Activated naive CD4-positive, alpha-beta T cell treated with anti-CD3 and anti-CD28 coated beads, Interleukin-2, amount 10 ng/mL, durations not matched to agents 7 days and 5 days (primary cell): ENCODE measurements at regions not wholly inside any gene's neighbourhood (a gene's known extent, or its start where the extent isn't known, plus 50 kb on each side); places are given as distances from the start of the nearest gene placed in this dataset.

Source experiments
- CTCF ChIA-PET: fragments of 350-600 bp; sonication (Branson Sonifier 250); formaldehyde crosslinking; loops from one replicate; lab custom pipeline; 2021; ENCODE audit warnings: antibody characterized with exemption; lab: Charles Lee
- DNase-seq: peaks from one replicate; pipeline ENCODE4 v3.0.0-alpha.2; 2020
- H3K27ac Mint-ChIP-seq: one replicate; pipeline ENCODE4 v1.8.0; 2021; ENCODE audit warnings: mild to moderate bottlenecking, moderate library complexity, mixed read lengths
- H3K27me3 Mint-ChIP-seq: one replicate; pipeline ENCODE4 v1.8.0; 2021; ENCODE audit warnings: mild to moderate bottlenecking, mixed read lengths
- H3K36me3 Mint-ChIP-seq: one replicate; pipeline ENCODE4 v1.8.0; 2021; ENCODE audit warnings: mixed read lengths
- H3K4me1 Mint-ChIP-seq: one replicate; pipeline ENCODE4 v1.8.0; 2021; ENCODE audit warnings: mixed read lengths
- H3K4me3 Mint-ChIP-seq: one replicate; pipeline ENCODE4 v1.8.0; 2021; ENCODE audit warnings: mild to moderate bottlenecking, moderate library complexity, mixed read lengths
- H3K9me3 Mint-ChIP-seq: one replicate; pipeline ENCODE4 v1.8.0; 2021; ENCODE audit warnings: mixed read lengths

DNA sequence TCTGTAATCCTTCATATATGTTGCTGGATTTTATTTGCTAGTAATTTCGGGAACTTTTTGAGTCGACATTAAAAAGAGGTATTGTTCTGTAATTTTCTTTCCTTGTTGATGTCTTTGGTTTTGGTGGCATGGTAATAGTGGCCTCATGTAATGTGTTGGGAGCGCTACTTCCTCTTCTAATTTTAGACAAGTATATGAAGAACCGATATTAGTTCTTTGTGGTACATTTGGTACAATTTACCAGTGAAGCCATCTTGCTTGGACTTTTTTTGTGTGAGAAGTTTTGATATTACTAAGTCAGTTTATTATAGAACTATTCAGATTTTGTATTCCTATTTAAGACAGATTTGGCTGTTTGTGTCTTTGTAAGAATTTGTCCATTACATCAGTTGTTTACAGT is 669.2 kb upstream of the AADAT start:
- CTCF ChIA-PET = no interaction called here
- no peak for DNase-seq
- Mint-ChIP-seq H3K27ac (no peak overlapping the region), H3K27me3 (no peaks in the 10 kb centered on the region), H3K9me3 (peaks cover 9% of the 10 kb centered on the region), H3K4me3 (no peak overlapping the region), H3K4me1 (no peaks in the 10 kb centered on the region), H3K36me3 (no peaks in the 10 kb centered on the region)

DNA sequence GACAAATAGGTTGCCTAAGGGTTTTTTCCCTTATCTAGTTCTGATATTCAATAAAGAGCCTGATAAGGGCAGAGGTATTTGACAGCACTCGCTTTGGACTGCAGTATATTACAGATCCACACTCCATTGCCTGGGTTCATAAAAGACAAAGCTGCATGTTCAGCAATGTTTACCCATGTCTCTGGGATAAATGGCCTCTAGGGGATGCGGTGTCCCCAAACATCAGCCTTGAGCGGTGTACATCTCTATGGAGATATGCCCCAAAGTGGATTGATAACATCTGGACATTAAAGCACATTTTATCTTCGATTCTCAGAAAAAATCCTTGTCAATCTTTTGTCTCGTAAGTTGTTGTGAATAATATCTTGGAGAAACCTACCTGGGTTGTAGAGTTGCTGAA is 660.8 kb upstream of the AADAT start:
- Mint-ChIP-seq H3K36me3 (no peaks in the 10 kb centered on the region), H3K27ac (no peak overlapping the region), H3K4me3 (no peak overlapping the region), H3K4me1 (no peaks in the 10 kb centered on the region), H3K9me3 (peaks cover 12% of the 10 kb centered on the region), H3K27me3 (no peaks in the 10 kb centered on the region)
- DNase-seq = no peak
- CTCF ChIA-PET = no interaction called here

DNA sequence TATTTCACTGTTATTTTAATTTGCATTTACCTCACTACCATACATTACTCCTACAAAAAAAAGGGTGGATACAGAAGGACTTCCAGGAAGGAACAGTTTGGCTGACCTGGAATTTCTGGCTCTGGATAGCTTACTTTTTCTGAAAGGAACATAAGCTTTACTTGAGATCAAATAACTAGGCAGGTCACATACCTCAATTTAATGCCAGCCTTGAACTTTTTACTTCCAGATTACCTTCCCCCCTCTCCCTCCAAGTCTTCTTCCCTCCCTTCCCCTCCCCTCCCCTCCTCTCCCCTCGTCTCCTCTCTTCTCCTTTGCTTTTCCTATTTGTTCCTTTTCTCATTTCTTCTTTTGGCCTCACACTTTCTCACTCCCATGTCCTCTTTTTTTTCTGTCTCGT is 659.2 kb upstream of the AADAT start:
- no peaks in the 10 kb centered on the region for H3K27me3 Mint-ChIP-seq
- no peak for DNase-seq
- no peak overlapping the region for H3K4me3 Mint-ChIP-seq
- H3K4me1 Mint-ChIP-seq = no peaks in the 10 kb centered on the region
- CTCF ChIA-PET = no interaction called here
- H3K9me3 Mint-ChIP-seq = peaks cover 8% of the 10 kb centered on the region
- H3K27ac Mint-ChIP-seq = no peak overlapping the region
- no peaks in the 10 kb centered on the region for H3K36me3 Mint-ChIP-seq

DNA sequence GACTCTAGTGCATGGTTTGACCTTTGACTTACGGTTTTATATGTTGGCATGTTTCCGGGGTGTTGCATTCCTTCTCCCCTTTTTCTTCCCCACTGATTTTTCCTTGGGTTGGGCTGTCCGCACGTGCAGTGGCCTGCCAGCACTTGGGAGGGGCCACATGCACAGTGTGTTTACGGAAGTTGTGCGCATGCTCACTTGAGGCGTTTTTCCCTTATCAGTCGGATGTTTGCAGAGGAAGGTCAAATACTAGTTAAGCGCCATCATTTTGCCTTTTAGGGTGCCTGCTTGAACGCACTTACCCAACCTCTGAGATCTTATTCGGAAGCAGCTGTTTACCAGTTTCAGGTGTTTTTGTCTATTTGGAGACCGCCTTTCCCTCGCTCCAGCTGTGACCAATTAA is 653.9 kb upstream of the AADAT start:
- CTCF ChIA-PET = interaction anchor here (0.9 kb wide), 1 partner anchor 9 kb away, joined by 3 read pairs; no protein-coding TSS in a partner anchor
- Mint-ChIP-seq H3K27ac (no peak overlapping the region), H3K4me1 (no peaks in the 10 kb centered on the region), H3K27me3 (no peaks in the 10 kb centered on the region), H3K4me3 (no peak overlapping the region), H3K9me3 (peaks cover 8% of the 10 kb centered on the region), H3K36me3 (no peaks in the 10 kb centered on the region)
- no peak for DNase-seq

DNA sequence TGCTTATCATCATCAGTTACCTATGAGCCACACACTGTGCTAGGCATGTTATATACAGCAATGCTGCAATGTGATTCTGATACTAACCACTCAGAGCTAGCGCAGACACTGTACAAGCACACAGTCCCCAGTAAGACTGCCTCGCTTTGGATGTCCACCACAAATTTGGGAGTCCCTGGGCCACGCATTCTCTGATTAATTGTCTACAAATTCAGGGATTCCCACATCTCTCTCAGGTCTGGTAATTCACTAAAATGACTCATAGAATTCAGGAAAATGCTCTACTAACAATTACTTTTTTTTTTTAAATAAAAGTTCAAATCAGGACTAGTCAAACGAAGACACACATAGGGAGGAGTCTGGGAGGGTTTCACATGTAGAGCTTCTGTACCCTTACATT is 652.1 kb upstream of the AADAT start:
- H3K4me3 Mint-ChIP-seq = no peak overlapping the region
- no peak for DNase-seq
- CTCF ChIA-PET = no interaction called here
- H3K27me3 Mint-ChIP-seq = no peaks in the 10 kb centered on the region
- H3K4me1 Mint-ChIP-seq = no peaks in the 10 kb centered on the region
- H3K27ac Mint-ChIP-seq = no peak overlapping the region
- peaks cover 4% of the 10 kb centered on the region for H3K9me3 Mint-ChIP-seq
- H3K36me3 Mint-ChIP-seq = no peaks in the 10 kb centered on the region

DNA sequence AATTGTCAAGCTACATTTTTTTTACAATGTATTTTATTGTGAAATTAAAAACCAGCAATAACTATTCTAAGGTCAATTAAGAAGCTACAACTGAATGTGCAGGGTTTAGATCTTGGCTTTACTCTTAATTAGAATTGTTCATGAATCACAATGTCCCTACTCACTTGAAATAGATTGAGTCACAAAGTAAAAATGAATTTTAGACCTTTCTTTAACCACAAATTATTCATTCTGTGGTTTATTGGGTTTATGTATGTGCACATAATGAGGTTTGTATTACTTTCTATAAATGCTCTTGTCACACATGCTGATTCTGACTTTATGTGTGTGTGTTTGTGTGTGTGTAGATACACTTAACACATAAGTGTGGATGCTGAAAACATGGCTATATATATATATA is 647.0 kb upstream of the AADAT start:
- CTCF ChIA-PET = no interaction called here
- Mint-ChIP-seq H3K4me1 (no peaks in the 10 kb centered on the region), H3K9me3 (no peaks in the 10 kb centered on the region), H3K36me3 (no peaks in the 10 kb centered on the region), H3K27me3 (no peaks in the 10 kb centered on the region), H3K4me3 (no peak overlapping the region), H3K27ac (no peak overlapping the region)
- no peak for DNase-seq

DNA sequence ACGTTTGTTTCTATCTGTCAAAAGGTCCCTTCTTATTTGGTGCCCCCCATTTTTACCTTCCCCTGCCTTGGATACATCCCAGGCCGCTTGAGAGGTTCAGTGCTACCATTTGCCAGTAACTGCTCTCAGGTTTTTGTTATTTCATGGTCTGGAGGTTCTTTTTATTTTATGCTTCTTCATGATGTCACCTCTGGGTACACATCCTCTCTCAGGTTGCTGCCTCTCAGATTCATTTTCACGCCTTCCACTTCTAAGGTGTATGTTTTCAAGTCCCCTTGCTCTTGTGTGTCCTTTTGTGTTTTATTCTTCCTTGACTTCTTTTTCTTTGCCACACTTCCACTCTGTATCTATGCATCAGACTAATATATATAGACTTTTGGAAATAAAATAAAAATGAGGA is 640.1 kb upstream of the AADAT start:
- Mint-ChIP-seq H3K27me3 (no peaks in the 10 kb centered on the region), H3K36me3 (no peaks in the 10 kb centered on the region), H3K4me3 (no peak overlapping the region), H3K9me3 (no peaks in the 10 kb centered on the region), H3K4me1 (no peaks in the 10 kb centered on the region), H3K27ac (no peak overlapping the region)
- CTCF ChIA-PET = no interaction called here
- no peak for DNase-seq

DNA sequence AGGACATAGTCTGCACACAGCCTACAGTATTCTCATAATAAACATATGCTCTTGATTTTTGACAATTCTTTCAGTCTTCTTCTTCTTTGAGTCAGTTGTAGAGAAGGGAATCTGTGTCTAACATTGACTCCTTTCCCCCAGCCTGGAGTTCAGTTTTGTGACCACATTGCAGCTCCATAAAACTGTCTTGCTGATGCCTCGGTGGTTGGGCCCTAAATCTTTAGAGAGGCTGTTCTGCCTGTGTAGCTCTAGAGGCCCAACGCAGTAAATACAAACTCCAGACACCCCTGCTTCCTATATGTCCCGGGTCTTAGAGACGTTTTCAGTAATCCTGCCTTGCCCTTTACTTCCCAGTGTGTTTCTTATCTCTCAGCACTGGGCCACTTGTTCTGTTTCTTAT is 639.5 kb upstream of the AADAT start:
- no peak overlapping the region for H3K27ac Mint-ChIP-seq
- no peaks in the 10 kb centered on the region for H3K27me3 Mint-ChIP-seq
- no peaks in the 10 kb centered on the region for H3K4me1 Mint-ChIP-seq
- H3K9me3 Mint-ChIP-seq = no peaks in the 10 kb centered on the region
- no peak for DNase-seq
- H3K4me3 Mint-ChIP-seq = no peak overlapping the region
- CTCF ChIA-PET = no interaction called here
- H3K36me3 Mint-ChIP-seq = no peaks in the 10 kb centered on the region

DNA sequence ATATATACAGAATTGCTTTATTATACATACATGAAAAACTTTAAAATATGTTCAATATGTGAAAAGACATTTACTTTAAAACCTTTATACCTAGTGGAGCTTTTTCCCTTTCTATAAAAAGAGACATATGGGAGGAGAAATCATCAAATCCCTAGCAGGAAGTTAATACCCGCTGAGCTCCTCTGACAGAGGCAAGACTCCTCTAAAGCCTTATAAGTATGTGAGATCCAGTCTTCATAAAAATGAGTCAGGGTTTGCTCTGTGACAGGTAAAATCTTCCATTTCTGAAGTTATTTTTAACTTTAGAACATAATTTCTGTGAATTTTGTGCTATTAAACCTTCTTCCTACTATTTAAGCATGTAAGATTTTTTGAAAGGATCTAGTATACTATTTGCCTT is 634.4 kb upstream of the AADAT start:
- no peak overlapping the region for H3K4me3 Mint-ChIP-seq
- no peaks in the 10 kb centered on the region for H3K27me3 Mint-ChIP-seq
- DNase-seq = no peak
- no peak overlapping the region for H3K27ac Mint-ChIP-seq
- H3K4me1 Mint-ChIP-seq = no peaks in the 10 kb centered on the region
- no peaks in the 10 kb centered on the region for H3K36me3 Mint-ChIP-seq
- H3K9me3 Mint-ChIP-seq = peaks cover 2% of the 10 kb centered on the region
- CTCF ChIA-PET = no interaction called here

DNA sequence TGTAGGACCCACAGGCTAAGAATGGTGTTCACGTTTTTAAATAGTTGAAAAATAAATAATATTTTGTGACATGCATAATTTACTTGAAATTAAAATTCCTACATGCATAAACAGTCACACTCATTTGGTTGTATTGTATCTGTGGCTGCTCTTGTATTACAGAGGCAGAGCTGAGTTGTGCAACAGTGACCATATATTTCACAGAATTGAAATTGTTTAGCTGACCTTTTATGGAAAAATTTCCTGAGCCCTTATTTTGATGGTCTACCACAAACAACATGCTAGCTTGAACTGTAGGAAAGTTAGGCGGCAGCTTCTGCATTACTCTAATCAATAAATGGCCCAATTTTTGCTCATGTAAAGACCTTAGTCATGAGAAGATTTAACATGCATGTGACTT is 633.4 kb upstream of the AADAT start:
- no peaks in the 10 kb centered on the region for H3K4me1 Mint-ChIP-seq
- DNase-seq = no peak
- H3K36me3 Mint-ChIP-seq = no peaks in the 10 kb centered on the region
- peaks cover 2% of the 10 kb centered on the region for H3K9me3 Mint-ChIP-seq
- no peak overlapping the region for H3K27ac Mint-ChIP-seq
- no peaks in the 10 kb centered on the region for H3K27me3 Mint-ChIP-seq
- CTCF ChIA-PET = no interaction called here
- no peak overlapping the region for H3K4me3 Mint-ChIP-seq

DNA sequence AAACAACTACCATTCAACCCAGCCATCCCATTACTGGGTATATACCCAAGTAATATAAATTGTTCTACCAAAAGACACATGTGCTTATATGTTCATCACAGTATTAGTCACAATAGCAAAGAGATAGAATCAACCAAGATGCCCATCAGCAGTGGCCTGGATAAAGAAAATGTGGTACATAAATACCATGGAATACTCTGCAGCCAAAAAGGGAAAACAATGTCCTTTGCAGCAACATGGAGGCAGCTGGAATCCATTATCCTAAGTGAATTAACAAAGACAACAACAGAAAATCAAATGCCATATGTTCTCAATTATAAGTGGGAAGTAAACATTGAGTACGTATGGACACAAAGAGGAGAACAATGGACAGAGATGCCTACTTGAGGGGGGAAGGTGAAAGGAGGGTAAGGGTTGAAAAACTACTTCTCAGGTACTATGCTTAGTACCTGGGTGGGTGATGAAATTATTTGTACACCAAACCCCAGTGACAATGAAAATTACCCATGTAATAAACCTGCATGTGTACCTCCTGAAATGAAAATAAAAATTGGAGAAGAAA is 632.1 kb upstream of the AADAT start:
- CTCF ChIA-PET = no interaction called here
- Mint-ChIP-seq H3K4me1 (no peaks in the 10 kb centered on the region), H3K4me3 (no peak overlapping the region), H3K27ac (no peak overlapping the region), H3K36me3 (no peaks in the 10 kb centered on the region), H3K9me3 (peaks cover 2% of the 10 kb centered on the region), H3K27me3 (no peaks in the 10 kb centered on the region)
- DNase-seq = no peak

DNA sequence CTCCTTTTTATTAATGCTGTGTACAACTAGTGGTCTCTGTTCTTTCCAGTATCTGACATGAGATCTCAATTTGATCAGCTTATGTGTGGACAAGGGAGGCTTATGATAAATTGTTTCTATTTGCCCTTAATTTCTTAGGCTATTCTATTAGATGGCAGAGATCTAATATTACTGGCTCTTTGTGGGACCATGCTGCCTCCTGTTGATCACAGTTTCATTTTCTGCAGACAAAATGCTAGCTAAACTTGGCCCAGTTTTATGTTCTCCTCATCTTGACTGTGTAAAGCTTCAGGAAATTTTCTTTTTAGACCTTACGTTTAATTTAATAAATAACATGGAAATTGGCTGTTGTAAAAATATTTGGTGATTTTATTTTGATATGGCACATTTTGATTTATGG is 627.1 kb upstream of the AADAT start:
- no peak overlapping the region for H3K27ac Mint-ChIP-seq
- CTCF ChIA-PET = interaction anchor here (0.6 kb wide), 1 partner anchor 13 kb away, joined by 4 read pairs; no protein-coding TSS in a partner anchor
- H3K36me3 Mint-ChIP-seq = peaks cover 1% of the 10 kb centered on the region
- H3K4me3 Mint-ChIP-seq = no peak overlapping the region
- no peaks in the 10 kb centered on the region for H3K4me1 Mint-ChIP-seq
- H3K27me3 Mint-ChIP-seq = no peaks in the 10 kb centered on the region
- no peak for DNase-seq
- peaks cover 6% of the 10 kb centered on the region for H3K9me3 Mint-ChIP-seq

DNA sequence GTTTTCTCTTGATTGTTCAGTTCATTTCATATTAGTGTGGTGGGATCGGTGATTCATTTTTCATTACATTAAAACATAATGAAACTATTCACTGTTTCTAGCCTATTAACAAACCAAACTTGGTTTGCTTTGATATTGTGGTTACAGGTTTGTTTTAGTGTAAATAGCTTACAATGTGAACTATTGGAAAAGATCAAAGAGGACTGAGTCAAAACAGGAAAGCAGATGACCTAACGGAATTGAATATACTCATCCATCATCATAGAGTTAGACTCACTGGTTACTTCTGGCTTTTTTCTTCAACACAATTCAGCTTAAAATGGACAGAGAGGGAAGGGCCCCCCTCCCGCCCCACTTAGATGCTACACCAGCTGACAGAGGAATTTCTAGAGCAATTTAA is 616.2 kb upstream of the AADAT start:
- Mint-ChIP-seq H3K4me1 (no peaks in the 10 kb centered on the region), H3K27ac (no peak overlapping the region), H3K27me3 (no peaks in the 10 kb centered on the region), H3K9me3 (peaks cover 4% of the 10 kb centered on the region), H3K36me3 (no peaks in the 10 kb centered on the region), H3K4me3 (no peak overlapping the region)
- no peak for DNase-seq
- CTCF ChIA-PET = no interaction called here

DNA sequence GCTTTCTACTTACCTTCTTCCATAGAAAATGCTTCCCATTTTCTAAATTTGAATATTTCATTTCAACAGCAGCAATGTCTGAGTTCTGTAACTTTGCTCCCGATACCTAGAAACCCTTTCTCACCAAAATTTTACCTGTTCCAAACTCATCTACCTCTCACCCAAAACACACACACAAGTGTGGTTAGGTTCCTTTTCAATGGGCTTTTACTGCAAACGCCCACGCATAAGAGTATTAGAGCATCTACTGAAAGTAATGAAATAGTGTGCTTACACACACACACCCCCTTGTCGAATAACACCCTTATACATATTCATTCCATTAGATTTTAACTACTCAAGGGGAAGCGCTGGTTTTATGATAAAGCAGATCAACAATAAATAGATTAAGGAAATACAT is 610.3 kb upstream of the AADAT start:
- Mint-ChIP-seq H3K4me3 (no peak overlapping the region), H3K27ac (no peak overlapping the region), H3K4me1 (no peaks in the 10 kb centered on the region), H3K9me3 (peaks cover 2% of the 10 kb centered on the region), H3K36me3 (no peaks in the 10 kb centered on the region), H3K27me3 (no peaks in the 10 kb centered on the region)
- no peak for DNase-seq
- CTCF ChIA-PET = no interaction called here

DNA sequence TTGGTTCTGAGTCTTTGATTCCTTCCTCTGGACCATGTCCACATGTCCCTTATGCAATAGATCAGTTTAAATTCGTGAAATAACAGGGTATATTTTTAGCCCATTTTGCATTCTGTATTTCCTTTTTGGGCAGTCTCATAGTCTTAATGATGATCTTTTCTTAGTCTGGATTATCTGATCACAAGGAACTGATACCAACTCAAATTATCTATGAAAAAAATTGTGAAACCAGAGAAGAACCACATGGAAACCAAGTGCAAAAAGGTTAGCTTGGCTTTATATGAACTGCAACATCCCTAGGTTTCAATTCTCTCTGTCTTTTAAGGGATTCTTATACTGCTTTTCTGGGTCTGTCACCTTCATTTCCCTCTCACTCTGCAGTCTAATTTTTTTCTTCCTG is 608.6 kb upstream of the AADAT start:
- Mint-ChIP-seq H3K4me1 (no peaks in the 10 kb centered on the region), H3K27me3 (no peaks in the 10 kb centered on the region), H3K27ac (no peak overlapping the region), H3K9me3 (peaks cover 5% of the 10 kb centered on the region), H3K36me3 (no peaks in the 10 kb centered on the region), H3K4me3 (no peak overlapping the region)
- no peak for DNase-seq
- CTCF ChIA-PET = no interaction called here

DNA sequence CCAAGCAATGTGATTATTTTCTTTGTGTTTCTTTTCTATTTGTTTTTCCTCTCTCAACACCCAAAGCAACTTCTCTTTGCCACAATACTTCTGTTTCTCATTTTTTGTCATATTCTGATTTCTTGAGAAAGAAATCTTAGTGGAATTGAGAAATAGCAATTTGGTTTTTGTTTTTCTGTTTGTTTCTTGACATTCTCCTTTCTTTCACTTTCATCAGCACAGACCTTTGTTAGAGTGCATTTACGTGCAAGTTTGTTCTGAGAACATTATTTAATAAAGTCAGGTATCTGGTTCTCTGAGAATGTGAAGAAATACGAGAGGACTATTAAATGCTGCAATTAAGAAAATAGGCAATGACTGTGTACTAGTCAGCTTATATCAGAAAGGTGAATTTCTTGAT is 608.1 kb upstream of the AADAT start:
- no peak overlapping the region for H3K27ac Mint-ChIP-seq
- DNase-seq = no peak
- no peak overlapping the region for H3K4me3 Mint-ChIP-seq
- CTCF ChIA-PET = no interaction called here
- no peaks in the 10 kb centered on the region for H3K27me3 Mint-ChIP-seq
- no peaks in the 10 kb centered on the region for H3K36me3 Mint-ChIP-seq
- no peaks in the 10 kb centered on the region for H3K4me1 Mint-ChIP-seq
- H3K9me3 Mint-ChIP-seq = peaks cover 8% of the 10 kb centered on the region
